Karpas-422 (cell line): ENCODE measurements at regions not wholly inside any gene's neighbourhood (a gene's known extent, or its start where the extent isn't known, plus 50 kb on each side); places are given as distances from the start of the nearest gene placed in this dataset.

Source experiments
- DNase-seq: peaks from one replicate; pipeline ENCODE4 v3.0.0-alpha.2; 2015
- H2AFZ ChIP-seq: fragments of 200-600 bp; sonication (generic); 2 replicates; pipeline ENCODE4 v1.6.1; 2014; ENCODE audit warnings: antibody characterized with exemption, low read length, mixed read lengths
- H3K27ac ChIP-seq: fragments of 200-600 bp; sonication (generic); 2 replicates; pipeline ENCODE4 v1.5.1; 2014; ENCODE audit warnings: mild to moderate bottlenecking, low read length, moderate library complexity
- H3K27me3 ChIP-seq: fragments of 200-600 bp; sonication (generic); 2 replicates; pipeline ENCODE4 v1.6.1; 2014; ENCODE audit warnings: low read length, mixed read lengths
- H3K36me3 ChIP-seq: fragments of 200-600 bp; sonication (generic); 2 replicates; pipeline ENCODE4 v1.6.1; 2014; ENCODE audit warnings: low read length, mixed read lengths; ENCODE audit not compliant: insufficient read depth
- H3K4me1 ChIP-seq: fragments of 200-600 bp; sonication (generic); 2 replicates; pipeline ENCODE4 v1.6.1; 2014; ENCODE audit warnings: mild to moderate bottlenecking, low read length, mixed read lengths
- H3K4me2 ChIP-seq: fragments of 200-600 bp; sonication (generic); 2 replicates; pipeline ENCODE4 v1.6.1; 2014; ENCODE audit warnings: low read length, low read depth, mild to moderate bottlenecking; ENCODE audit not compliant: poor library complexity, severe bottlenecking
- H3K4me3 ChIP-seq: fragments of 200-600 bp; sonication (generic); 2 replicates; pipeline ENCODE4 v1.5.1; 2014; ENCODE audit warnings: mild to moderate bottlenecking, antibody characterized with exemption, low read length, mixed read lengths
- H3K79me2 ChIP-seq: fragments of 200-600 bp; sonication (generic); 2 replicates; pipeline ENCODE4 v1.6.1; 2014; ENCODE audit warnings: mild to moderate bottlenecking, low read length, mixed read lengths
- H3K9ac ChIP-seq: fragments of 200-600 bp; sonication (generic); 2 replicates; pipeline ENCODE4 v1.6.0; 2014; ENCODE audit warnings: low read length
- H3K9me2 ChIP-seq: fragments of 200-600 bp; sonication (generic), shearing (Covaris generic); replicated peaks from 2 replicates; pipeline ENCODE4 v1.6.0; 2014; ENCODE audit warnings: mild to moderate bottlenecking, low read length, moderate library complexity; ENCODE audit not compliant: insufficient read depth
- H3K9me3 ChIP-seq: fragments of 300-700, 200-600 bp; sonication (generic); 2 replicates; pipeline ENCODE4 v1.6.1; 2014; ENCODE audit warnings: low read length, mixed read lengths
- H4K20me1 ChIP-seq: fragments of 200-600 bp; sonication (generic); 2 replicates; pipeline ENCODE4 v1.6.1; 2014; ENCODE audit warnings: mild to moderate bottlenecking, antibody characterized with exemption, low read length, low read depth; ENCODE audit not compliant: insufficient read depth

- Histone ChIP-seq H3K27ac (no peak overlapping the region), H4K20me1 (no peaks in the 10 kb centered on the region)
Observed at GRCh38 chr5:44622331-44622730, 186.4 kb upstream of the MRPS30 start.

GRCh38 chr5:44619875-44620610 is 188.7 kb upstream of the MRPS30 start:
- no peak overlapping the region for H2AFZ ChIP-seq
- no peaks in the 10 kb centered on the region for H3K27me3 ChIP-seq
- no peak overlapping the region for H3K4me3 ChIP-seq
- no peaks in the 10 kb centered on the region for H3K36me3 ChIP-seq
- H3K4me2 ChIP-seq = no peak overlapping the region
- no peaks in the 10 kb centered on the region for H4K20me1 ChIP-seq
- H3K27ac ChIP-seq = no peak overlapping the region
- H3K9ac ChIP-seq = no peak overlapping the region
- no peaks in the 10 kb centered on the region for H3K9me3 ChIP-seq
- no peaks in the 10 kb centered on the region for H3K4me1 ChIP-seq
- no peaks in the 10 kb centered on the region for H3K79me2 ChIP-seq
- no peak for DNase-seq
- H3K9me2 ChIP-seq = no peaks in the 10 kb centered on the region; the same call in 1 of the 2 replicates

More at GRCh38 chr5:44622331-44622730, 186.4 kb upstream of the MRPS30 start:
- DNase-seq = no peak
- Histone ChIP-seq H3K79me2 (no peaks in the 10 kb centered on the region), H2AFZ (no peak overlapping the region), H3K27me3 (no peaks in the 10 kb centered on the region), H3K4me2 (no peak overlapping the region), H3K36me3 (no peaks in the 10 kb centered on the region), H3K9me3 (no peaks in the 10 kb centered on the region), H3K4me3 (no peak overlapping the region), H3K9ac (no peak overlapping the region), H3K4me1 (no peaks in the 10 kb centered on the region), H3K9me2 (no peaks in the 10 kb centered on the region; the same call in 1 of the 2 replicates)

- DNase-seq = no peak
- no peaks in the 10 kb centered on the region for H3K9me3 ChIP-seq
- no peak overlapping the region for H3K9ac ChIP-seq
- H3K27me3 ChIP-seq = no peaks in the 10 kb centered on the region
- H3K4me3 ChIP-seq = no peak overlapping the region
- no peak overlapping the region for H2AFZ ChIP-seq
- H3K27ac ChIP-seq = no peak overlapping the region
- H4K20me1 ChIP-seq = no peaks in the 10 kb centered on the region
- no peaks in the 10 kb centered on the region for H3K4me1 ChIP-seq
- no peaks in the 10 kb centered on the region for H3K9me2 ChIP-seq
- H3K79me2 ChIP-seq = no peaks in the 10 kb centered on the region
- H3K36me3 ChIP-seq = no peaks in the 10 kb centered on the region
- no peak overlapping the region for H3K4me2 ChIP-seq
Observed at GRCh38 chr5:44614845-44615244, 193.9 kb upstream of the MRPS30 start.

- H3K79me2 ChIP-seq = no peaks in the 10 kb centered on the region
- no peaks in the 10 kb centered on the region for H3K36me3 ChIP-seq
- DNase-seq = no peak
- H3K4me1 ChIP-seq = no peaks in the 10 kb centered on the region
- no peaks in the 10 kb centered on the region for H3K9me2 ChIP-seq
- no peak overlapping the region for H2AFZ ChIP-seq
- no peak overlapping the region for H3K4me2 ChIP-seq
- H3K9ac ChIP-seq = no peak overlapping the region
- H4K20me1 ChIP-seq = no peaks in the 10 kb centered on the region
- no peak overlapping the region for H3K4me3 ChIP-seq
- H3K9me3 ChIP-seq = no peaks in the 10 kb centered on the region
- H3K27me3 ChIP-seq = no peaks in the 10 kb centered on the region
- no peak overlapping the region for H3K27ac ChIP-seq
Observed at GRCh38 chr5:44613936-44614335, 194.8 kb upstream of the MRPS30 start.

GRCh38 chr5:44605926-44606325 is 202.8 kb upstream of the MRPS30 start:
- no peak overlapping the region for H2AFZ ChIP-seq
- no peaks in the 10 kb centered on the region; the same call in 1 of the 2 replicates for H3K9me2 ChIP-seq
- no peaks in the 10 kb centered on the region for H3K9me3 ChIP-seq
- no peaks in the 10 kb centered on the region for H3K79me2 ChIP-seq
- H3K4me1 ChIP-seq = no peaks in the 10 kb centered on the region
- no peak overlapping the region for H3K4me2 ChIP-seq
- no peak overlapping the region for H3K27ac ChIP-seq
- no peak overlapping the region for H3K4me3 ChIP-seq
- H3K27me3 ChIP-seq = no peaks in the 10 kb centered on the region
- H3K9ac ChIP-seq = no peak overlapping the region
- H3K36me3 ChIP-seq = no peaks in the 10 kb centered on the region
- H4K20me1 ChIP-seq = no peaks in the 10 kb centered on the region
- no peak for DNase-seq

- Histone ChIP-seq H3K79me2 (no peaks in the 10 kb centered on the region), H3K9ac (no peak overlapping the region), H3K4me2 (no peak overlapping the region), H3K36me3 (no peaks in the 10 kb centered on the region), H3K27me3 (no peaks in the 10 kb centered on the region), H3K9me2 (no peaks in the 10 kb centered on the region; the same call in 1 of the 2 replicates), H2AFZ (no peak overlapping the region), H3K4me3 (no peak overlapping the region), H3K4me1 (no peaks in the 10 kb centered on the region), H3K9me3 (no peaks in the 10 kb centered on the region), H3K27ac (no peak overlapping the region), H4K20me1 (no peaks in the 10 kb centered on the region)
- DNase-seq = peak; percentile 52
Observed at GRCh38 chr5:44603496-44604272, 205.1 kb upstream of the MRPS30 start.

- H3K27ac ChIP-seq = no peak overlapping the region
- no peak for DNase-seq
Observed at GRCh38 chr5:44574678-44575077, 185.5 kb upstream of the FGF10 start.

GRCh38 chr5:44568519-44568918 is 179.3 kb upstream of the FGF10 start:
- Histone ChIP-seq H4K20me1 (no peaks in the 10 kb centered on the region), H3K27me3 (no peaks in the 10 kb centered on the region), H3K4me1 (no peaks in the 10 kb centered on the region), H3K9ac (no peak overlapping the region), H3K27ac (no peak overlapping the region), H3K4me3 (no peak overlapping the region), H3K4me2 (no peak overlapping the region), H3K9me3 (no peaks in the 10 kb centered on the region), H3K9me2 (no peaks in the 10 kb centered on the region), H2AFZ (no peak overlapping the region), H3K36me3 (no peaks in the 10 kb centered on the region), H3K79me2 (no peaks in the 10 kb centered on the region)
- no peak for DNase-seq

More at GRCh38 chr5:44574678-44575077, 185.5 kb upstream of the FGF10 start:
- H3K4me1 ChIP-seq = no peaks in the 10 kb centered on the region
- H3K27me3 ChIP-seq = no peaks in the 10 kb centered on the region
- no peak overlapping the region for H3K4me2 ChIP-seq
- H4K20me1 ChIP-seq = no peaks in the 10 kb centered on the region
- H3K4me3 ChIP-seq = no peak overlapping the region
- H3K79me2 ChIP-seq = no peaks in the 10 kb centered on the region
- H3K9me2 ChIP-seq = no peaks in the 10 kb centered on the region
- H2AFZ ChIP-seq = no peak overlapping the region
- no peaks in the 10 kb centered on the region for H3K36me3 ChIP-seq
- no peaks in the 10 kb centered on the region for H3K9me3 ChIP-seq
- H3K9ac ChIP-seq = no peak overlapping the region
